Caco-2 (cell line): ENCODE measurements at regions not wholly inside any gene's neighbourhood (a gene's known extent, or its start where the extent isn't known, plus 50 kb on each side); places are given as distances from the start of the nearest gene placed in this dataset.

Experiments used
- BruUV-seq: library from RNA; stranded (reverse); fragments of 400-500 nt; replicated peaks from 2 replicates; lab custom pipeline; 2021; lab: Mats Ljungman, UMichigan
- CTCF ChIA-PET: fragments of 300-600 bp; sonication (Branson Sonifier 250); formaldehyde crosslinking; loops from one replicate; lab custom pipeline; 2022; ENCODE audit warnings: antibody characterized with exemption; lab: Charles Lee
- POLR2A ChIA-PET: fragments of 300-600 bp; sonication (Branson Sonifier 250); formaldehyde crosslinking; loops from one replicate; lab custom pipeline; 2022; ENCODE audit warnings: antibody characterized with exemption; lab: Charles Lee
- DNase-seq, 2 experiments: peaks; one replicate each; pipeline versions ENCODE4 v3.0.0 to v3.0.0-alpha.2; 2020 to 2022
- H3K27me3 ChIP-seq: replicated peaks from 2 replicates; pipeline ENCODE4 v1.6.0; 2011; ENCODE audit warnings: low read length; ENCODE audit not compliant: control insufficient read depth, insufficient read depth
- H3K36me3 ChIP-seq: 2 replicates; pipeline ENCODE4 v1.5.1; 2011; ENCODE audit warnings: low read length; ENCODE audit not compliant: control insufficient read depth, insufficient read depth
- H3K4me1 ChIP-seq: fragments of 250-450 bp; sonication (Bioruptor Pico); 2 replicates; pipeline ENCODE4 v1.5.1; 2020; ENCODE audit warnings: mild to moderate bottlenecking
- H3K4me3 ChIP-seq: 2 replicates; pipeline ENCODE4 v1.5.1; 2011; ENCODE audit warnings: low read depth, mild to moderate bottlenecking, control low read depth, low read length
- H3K9me3 ChIP-seq: fragments of 250-450 bp; sonication (Bioruptor Pico); 2 replicates; pipeline ENCODE4 v1.5.1; 2020; ENCODE audit warnings: mild to moderate bottlenecking, moderate library complexity
- H3K27ac Mint-ChIP-seq: one replicate; pipeline ENCODE4 v1.8.0; 2022; ENCODE audit warnings: mixed read lengths; ENCODE audit not compliant: unreplicated experiment
- H3K27me3 Mint-ChIP-seq: one replicate; pipeline ENCODE4 v1.8.0; 2022; ENCODE audit warnings: mixed read lengths; ENCODE audit not compliant: insufficient read depth, unreplicated experiment
- H3K36me3 Mint-ChIP-seq: one replicate; pipeline ENCODE4 v1.8.0; 2022; ENCODE audit warnings: mild to moderate bottlenecking, mixed read lengths; ENCODE audit not compliant: insufficient read depth, unreplicated experiment
- H3K4me1 Mint-ChIP-seq: one replicate; pipeline ENCODE4 v1.8.0; 2022; ENCODE audit warnings: low read depth, mixed read lengths; ENCODE audit not compliant: unreplicated experiment
- H3K4me3 Mint-ChIP-seq: one replicate; pipeline ENCODE4 v1.8.0; 2022; ENCODE audit warnings: mild to moderate bottlenecking, moderate library complexity, mixed read lengths; ENCODE audit not compliant: unreplicated experiment
- H3K9me3 Mint-ChIP-seq: one replicate; pipeline ENCODE4 v1.8.0; 2022; ENCODE audit warnings: mixed read lengths; ENCODE audit not compliant: unreplicated experiment
- intact Hi-C: fragments of 100-400 bp; cut with micrococcal nuclease; formaldehyde crosslinking; loops from one replicate; pipeline ENCODE4 v1.10.0; 2022; ENCODE audit not compliant: unreplicated experiment
- TF ChIP-seq, protein P1 (sequence below), 2 experiments: fragments of 200-600 bp in 1 of 2; IDR thresholded peaks; 1 replicate in 1 of 2; 2 replicates in 1 of 2; pipeline versions ENCODE4 v1.5.1 to v1.8.0; 2011 to 2022; ENCODE audit warnings: antibody characterized with exemption in 1 of 2, control low read depth in 1 of 2, inconsistent platforms in 1 of 2, low read depth in 1 of 2, low read length in 1 of 2, mild to moderate bottlenecking in 1 of 2, moderate library complexity in 1 of 2; ENCODE audit not compliant: insufficient read depth in 1 of 2, severe bottlenecking in 1 of 2, unreplicated experiment in 1 of 2

- H3K9me3 Mint-ChIP-seq: no peaks in the 10 kb centered on the region
- ChIA-PET CTCF (no interaction called here), POLR2A (no interaction called here)
- no peaks in the 10 kb centered on the region for H3K36me3 ChIP-seq
- no peaks in the 10 kb centered on the region for H3K9me3 ChIP-seq
- intact Hi-C loops: no loop called here
- H3K36me3 Mint-ChIP-seq: no peaks in the 10 kb centered on the region
- H3K27ac Mint-ChIP-seq: no peak overlapping the region
- TF ChIP-seq, protein P1, sequence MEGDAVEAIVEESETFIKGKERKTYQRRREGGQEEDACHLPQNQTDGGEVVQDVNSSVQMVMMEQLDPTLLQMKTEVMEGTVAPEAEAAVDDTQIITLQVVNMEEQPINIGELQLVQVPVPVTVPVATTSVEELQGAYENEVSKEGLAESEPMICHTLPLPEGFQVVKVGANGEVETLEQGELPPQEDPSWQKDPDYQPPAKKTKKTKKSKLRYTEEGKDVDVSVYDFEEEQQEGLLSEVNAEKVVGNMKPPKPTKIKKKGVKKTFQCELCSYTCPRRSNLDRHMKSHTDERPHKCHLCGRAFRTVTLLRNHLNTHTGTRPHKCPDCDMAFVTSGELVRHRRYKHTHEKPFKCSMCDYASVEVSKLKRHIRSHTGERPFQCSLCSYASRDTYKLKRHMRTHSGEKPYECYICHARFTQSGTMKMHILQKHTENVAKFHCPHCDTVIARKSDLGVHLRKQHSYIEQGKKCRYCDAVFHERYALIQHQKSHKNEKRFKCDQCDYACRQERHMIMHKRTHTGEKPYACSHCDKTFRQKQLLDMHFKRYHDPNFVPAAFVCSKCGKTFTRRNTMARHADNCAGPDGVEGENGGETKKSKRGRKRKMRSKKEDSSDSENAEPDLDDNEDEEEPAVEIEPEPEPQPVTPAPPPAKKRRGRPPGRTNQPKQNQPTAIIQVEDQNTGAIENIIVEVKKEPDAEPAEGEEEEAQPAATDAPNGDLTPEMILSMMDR (IDR thresholded peaks at IDR 0.05; ENCODE audit: insufficient read depth in 1 of 2, low read depth in 1 of 2, low read length in 1 of 2, severe bottlenecking in 1 of 2, unreplicated experiment in 1 of 2): no peak
- peaks cover 5% of the 10 kb centered on the region for H3K27me3 Mint-ChIP-seq
- no TSS peak for BruUV-seq
- no peaks in the 10 kb centered on the region for H3K4me1 ChIP-seq
- H3K4me1 Mint-ChIP-seq: no peaks in the 10 kb centered on the region
- no peaks in the 10 kb centered on the region for H3K27me3 ChIP-seq
- DNase-seq: no peak
- no peak overlapping the region for H3K4me3 Mint-ChIP-seq
- H3K4me3 ChIP-seq: no peak overlapping the region
These were observed 94.0 kb downstream of the CAVIN4 start for GRCh38 chr9:100671898-100672297.

GRCh38 chr9:100673249-100673648 is 95.4 kb downstream of the CAVIN4 start:
- no peaks in the 10 kb centered on the region for H3K9me3 Mint-ChIP-seq
- Histone ChIP-seq H3K4me1 (no peaks in the 10 kb centered on the region), H3K4me3 (no peak overlapping the region), H3K36me3 (no peaks in the 10 kb centered on the region), H3K9me3 (no peaks in the 10 kb centered on the region), H3K27me3 (no peaks in the 10 kb centered on the region)
- intact Hi-C loops: no loop called here
- ChIA-PET CTCF (no interaction called here), POLR2A (no interaction called here)
- no peaks in the 10 kb centered on the region for H3K36me3 Mint-ChIP-seq
- no peak overlapping the region for H3K4me3 Mint-ChIP-seq
- BruUV-seq: no TSS peak
- DNase-seq: no peak
- H3K27me3 Mint-ChIP-seq: peaks cover 5% of the 10 kb centered on the region
- TF ChIP-seq, protein P1 (IDR thresholded peaks at IDR 0.05; ENCODE audit: insufficient read depth in 1 of 2, low read depth in 1 of 2, low read length in 1 of 2, severe bottlenecking in 1 of 2, unreplicated experiment in 1 of 2): no peak
- no peaks in the 10 kb centered on the region for H3K4me1 Mint-ChIP-seq
- H3K27ac Mint-ChIP-seq: no peak overlapping the region

DNA sequence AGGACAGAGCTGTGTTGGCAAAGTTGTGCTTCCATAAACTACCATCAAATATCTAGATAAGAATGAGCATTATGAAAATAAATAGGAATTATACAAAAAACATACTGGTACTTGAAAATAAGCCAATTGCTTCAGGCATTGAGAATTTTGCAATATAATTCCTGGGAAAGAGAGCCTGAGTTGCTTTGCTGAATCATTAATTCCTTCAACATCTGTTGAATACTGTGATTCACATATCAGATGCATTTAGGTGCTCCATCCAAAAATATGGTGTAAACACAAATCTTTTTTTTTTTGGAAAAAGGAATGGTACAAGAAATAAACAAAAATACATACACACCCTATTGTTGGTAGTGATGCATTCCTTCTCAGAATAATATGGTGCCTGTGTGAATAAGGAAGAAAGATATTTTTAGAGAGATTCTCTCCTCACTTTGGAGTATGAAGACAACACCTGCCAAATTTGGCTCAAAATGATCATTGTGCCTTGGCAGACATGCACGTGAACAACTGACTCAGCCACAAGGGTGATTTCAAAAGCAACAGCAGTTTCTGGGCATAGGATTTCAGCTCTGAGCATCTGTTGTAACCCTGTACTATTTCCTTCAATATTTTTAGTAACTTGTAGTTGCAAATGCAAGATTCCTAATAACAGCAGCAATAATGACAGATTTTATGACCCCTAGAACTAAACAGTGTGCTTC is 96.7 kb downstream of the CAVIN4 start:
- Histone ChIP-seq H3K27me3 (no peaks in the 10 kb centered on the region), H3K4me1 (no peaks in the 10 kb centered on the region), H3K4me3 (no peak overlapping the region), H3K36me3 (no peaks in the 10 kb centered on the region), H3K9me3 (no peaks in the 10 kb centered on the region)
- Mint-ChIP-seq H3K9me3 (no peaks in the 10 kb centered on the region), H3K27me3 (peaks cover 5% of the 10 kb centered on the region), H3K36me3 (no peaks in the 10 kb centered on the region), H3K4me3 (no peak overlapping the region), H3K4me1 (no peaks in the 10 kb centered on the region), H3K27ac (no peak overlapping the region)
- DNase-seq: no peak
- no TSS peak for BruUV-seq
- intact Hi-C loops: no loop called here
- TF ChIP-seq, protein P1 (IDR thresholded peaks at IDR 0.05; ENCODE audit: insufficient read depth in 1 of 2, low read depth in 1 of 2, low read length in 1 of 2, severe bottlenecking in 1 of 2, unreplicated experiment in 1 of 2): no peak
- ChIA-PET CTCF (no interaction called here), POLR2A (no interaction called here)
